ENCODE measurements at regions not wholly inside any gene's neighbourhood (a gene's known extent, or its start where the extent isn't known, plus 50 kb on each side); places are given as distances from the start of the nearest gene placed in this dataset.

GRCh38 chr2:42928692-42929545, 136.5 kb upstream of the HAAO start:
- no peak for DNase-seq

GRCh38 chr2:42928161-42928691, 135.8 kb upstream of the HAAO start:
- peak; percentile 75 for DNase-seq

- peak; percentile 65 for DNase-seq
These were observed 135.2 kb upstream of the HAAO start for GRCh38 chr2:42927334-42928160.

- DNase-seq = peak; percentile 40
These were observed 134.3 kb upstream of the HAAO start for GRCh38 chr2:42926434-42927333.

- DNase-seq = peak; percentile 15
These were observed 133.5 kb upstream of the HAAO start for GRCh38 chr2:42925742-42926433.

GRCh38 chr2:42924418-42924886, 132.1 kb upstream of the HAAO start:
- DNase-seq = no peak

GRCh38 chr2:42923580-42924417, 131.4 kb upstream of the HAAO start:
- no peak for DNase-seq

GRCh38 chr2:42922790-42923579, 130.6 kb upstream of the HAAO start:
- DNase-seq = no peak

- DNase-seq = no peak
These were observed 129.9 kb upstream of the HAAO start for GRCh38 chr2:42922293-42922692.

GRCh38 chr2:42921721-42922120, 129.3 kb upstream of the HAAO start:
- no peak for DNase-seq

- no peak for DNase-seq
These were observed 128.8 kb upstream of the HAAO start for GRCh38 chr2:42921147-42921520.

- no peak for DNase-seq
These were observed 128.2 kb upstream of the HAAO start for GRCh38 chr2:42920446-42921146.

- DNase-seq = no peak
These were observed 126.4 kb upstream of the HAAO start for GRCh38 chr2:42918671-42919318.

GRCh38 chr2:42918041-42918440, 125.7 kb upstream of the HAAO start:
- DNase-seq = no peak

- DNase-seq = no peak
These were observed 125.1 kb upstream of the HAAO start for GRCh38 chr2:42917425-42917927.

GRCh38 chr2:42916324-42916723, 123.9 kb upstream of the HAAO start:
- no peak for DNase-seq

GRCh38 chr2:42914860-42915259, 122.5 kb upstream of the HAAO start:
- DNase-seq = no peak

GRCh38 chr2:42914314-42914713, 121.9 kb upstream of the HAAO start:
- DNase-seq = no peak
